H9 (cell line): ENCODE measurements at regions not wholly inside any gene's neighbourhood (a gene's known extent, or its start where the extent isn't known, plus 50 kb on each side); places are given as distances from the start of the nearest gene placed in this dataset.

Source experiments
- DNase-seq: peaks from one replicate; pipeline ENCODE4 v3.0.0-alpha.2; 2017
- H2AFZ ChIP-seq: one replicate; pipeline ENCODE4 v1.6.1; 2013; ENCODE audit warnings: mild to moderate bottlenecking, low read length, control low read depth, moderate library complexity
- H2AK5ac ChIP-seq: 2 replicates; pipeline ENCODE4 v1.6.1; 2013; ENCODE audit warnings: low read length, control low read depth, mixed read lengths; ENCODE audit not compliant: insufficient read length
- H2BK120ac ChIP-seq: one replicate; pipeline ENCODE4 v1.6.1; 2013; ENCODE audit warnings: low read depth, mild to moderate bottlenecking, low read length, control low read depth, inconsistent platforms; ENCODE audit not compliant: poor library complexity, severe bottlenecking
- H2BK12ac ChIP-seq: 2 replicates; pipeline ENCODE4 v1.6.1; 2013; ENCODE audit warnings: low read length, control low read depth, mixed read lengths, low read depth; ENCODE audit not compliant: insufficient read length
- H2BK15ac ChIP-seq: 2 replicates; pipeline ENCODE4 v1.6.1; 2013; ENCODE audit warnings: low read depth, low read length, control low read depth
- H2BK20ac ChIP-seq: one replicate; pipeline ENCODE4 v1.6.1; 2013; ENCODE audit warnings: low read depth, mild to moderate bottlenecking, low read length, control low read depth, inconsistent platforms; ENCODE audit not compliant: poor library complexity, severe bottlenecking
- H2BK5ac ChIP-seq: 2 replicates; pipeline ENCODE4 v1.6.1; 2013; ENCODE audit warnings: low read length, control low read depth, mixed read lengths; ENCODE audit not compliant: insufficient read length
- H3K14ac ChIP-seq: 2 replicates; pipeline ENCODE4 v1.6.1; 2013; ENCODE audit warnings: low read length, control low read depth; ENCODE audit not compliant: insufficient read depth
- H3K18ac ChIP-seq: 2 replicates; pipeline ENCODE4 v1.6.1; 2013; ENCODE audit warnings: low read depth, mild to moderate bottlenecking, mixed read lengths, low read length, control low read depth; ENCODE audit not compliant: insufficient read length
- H3K23ac ChIP-seq: 2 replicates; pipeline ENCODE4 v1.6.1; 2013; ENCODE audit warnings: low read length, control low read depth, mixed read lengths, low read depth; ENCODE audit not compliant: insufficient read length
- H3K23me2 ChIP-seq: 2 replicates; pipeline ENCODE4 v1.6.1; 2013; ENCODE audit warnings: low read depth, mild to moderate bottlenecking, mixed read lengths, low read length, control low read depth; ENCODE audit not compliant: insufficient read length, poor library complexity, severe bottlenecking
- H3K27ac ChIP-seq: 2 replicates; pipeline ENCODE4 v1.5.1; 2013; ENCODE audit warnings: low read length, control low read depth, mixed read lengths, low read depth; ENCODE audit not compliant: insufficient read length
- H3K27me3 ChIP-seq: 2 replicates; pipeline ENCODE4 v1.6.1; 2013; ENCODE audit warnings: low read length, control low read depth, inconsistent platforms; ENCODE audit not compliant: insufficient read depth
- H3K4ac ChIP-seq: 2 replicates; pipeline ENCODE4 v1.6.1; 2013; ENCODE audit warnings: low read depth, mild to moderate bottlenecking, control low read depth, inconsistent platforms, low read length, moderate library complexity
- H3K4me1 ChIP-seq: 2 replicates; pipeline ENCODE4 v1.6.1; 2013; ENCODE audit warnings: low read length, control low read depth, inconsistent platforms; ENCODE audit not compliant: insufficient read depth
- H3K4me2 ChIP-seq: 2 replicates; pipeline ENCODE4 v1.6.1; 2013; ENCODE audit warnings: low read length, control low read depth, mixed read lengths; ENCODE audit not compliant: insufficient read length, insufficient read depth
- H3K56ac ChIP-seq: 2 replicates; pipeline ENCODE4 v1.6.1; 2013; ENCODE audit warnings: low read depth, mild to moderate bottlenecking, mixed read lengths, low read length, control low read depth; ENCODE audit not compliant: insufficient read length
- H3K79me1 ChIP-seq: 2 replicates; pipeline ENCODE4 v1.6.1; 2013; ENCODE audit warnings: low read depth, mild to moderate bottlenecking, moderate library complexity, low read length, control low read depth, inconsistent platforms; ENCODE audit not compliant: insufficient read depth, poor library complexity, severe bottlenecking
- H3K79me2 ChIP-seq: 2 replicates; pipeline ENCODE4 v1.6.1; 2013; ENCODE audit warnings: low read length, control low read depth, inconsistent platforms; ENCODE audit not compliant: insufficient read depth
- H3K9ac ChIP-seq: 2 replicates; pipeline ENCODE4 v1.6.1; 2013; ENCODE audit warnings: low read length, control low read depth, mixed read lengths; ENCODE audit not compliant: insufficient read length; ENCODE audit errors: extremely low read depth
- H3K9me3 ChIP-seq: one replicate; pipeline ENCODE4 v1.6.1; 2013; ENCODE audit warnings: low read depth, low read length, inconsistent platforms; ENCODE audit not compliant: control insufficient read depth
- H3T11ph ChIP-seq: one replicate; pipeline ENCODE4 v1.6.1; 2013; ENCODE audit warnings: mild to moderate bottlenecking, low read length, control low read depth, inconsistent platforms
- H4K20me1 ChIP-seq: one replicate; pipeline ENCODE4 v1.6.1; 2013; ENCODE audit not compliant: control insufficient read depth, insufficient read length, insufficient read depth
- H4K5ac ChIP-seq: 2 replicates; pipeline ENCODE4 v1.6.1; 2013; ENCODE audit warnings: low read depth, mild to moderate bottlenecking, mixed read lengths, low read length, control low read depth; ENCODE audit not compliant: insufficient read length
- H4K8ac ChIP-seq: replicated peaks from 2 replicates; pipeline ENCODE4 v1.6.1; 2013; ENCODE audit warnings: low read length, control low read depth, mixed read lengths, low read depth; ENCODE audit not compliant: insufficient read length
- H4K91ac ChIP-seq: 2 replicates; pipeline ENCODE4 v1.6.1; 2013; ENCODE audit warnings: low read depth, mild to moderate bottlenecking, moderate library complexity, mixed read lengths, low read length, control low read depth; ENCODE audit not compliant: insufficient read length
- H3K27ac Mint-ChIP-seq, 3 experiments: 2 replicates in 2 of 3; 3 replicates in 1 of 3; pipeline ENCODE4 v1.8.0; 2020 to 2021; ENCODE audit warnings: mixed read lengths in 3 of 3, mild to moderate bottlenecking in 1 of 3, moderate library complexity in 1 of 3
- H3K27me3 Mint-ChIP-seq: 2 replicates; pipeline ENCODE4 v1.8.0; 2021; ENCODE audit warnings: low read depth, mild to moderate bottlenecking, moderate library complexity, mixed read lengths
- H3K36me3 Mint-ChIP-seq, 3 experiments: 2 replicates in 2 of 3; 3 replicates in 1 of 3; pipeline ENCODE4 v1.8.0; 2020 to 2021; ENCODE audit warnings: low read depth in 3 of 3, mixed read lengths in 3 of 3; ENCODE audit not compliant: insufficient read depth in 1 of 3
- H3K4me1 Mint-ChIP-seq, 2 experiments: 2 replicates each; pipeline ENCODE4 v1.8.0; 2020; ENCODE audit warnings: mixed read lengths in 2 of 2
- H3K4me3 Mint-ChIP-seq, 2 experiments: 2 replicates in 1 of 2; 3 replicates in 1 of 2; pipeline ENCODE4 v1.8.0; 2020 to 2021; ENCODE audit warnings: mild to moderate bottlenecking in 2 of 2, mixed read lengths in 2 of 2, moderate library complexity in 1 of 2
- H3K9me3 Mint-ChIP-seq, 2 experiments: 2 replicates in 1 of 2; 3 replicates in 1 of 2; pipeline ENCODE4 v1.8.0; 2020; ENCODE audit warnings: mild to moderate bottlenecking in 2 of 2, mixed read lengths in 2 of 2, moderate library complexity in 1 of 2
- CTCF ChIP-seq: fragments of 200-600 bp; sonication (generic); conservative IDR thresholded peaks from 3 replicates; pipeline ENCODE4 v1.8.0; 2021; ENCODE audit warnings: antibody characterized with exemption, mild to moderate bottlenecking
- WGBS: extraction: QIAGEN DNeasy Blood & Tissue Kit; methylation state at CpG from one replicate; pipeline ENCODE4 v1.1.7; 2013; ENCODE audit warnings: missing lambda C conversion rate, low lambda C conversion rate, mixed read lengths; ENCODE audit not compliant: insufficient read length; ENCODE audit errors: extremely low coverage; 5-methylcytosine and 5-hydroxymethylcytosine counted together

GRCh38 chr5:68730979-68731654 lies 362.7 kb upstream of the SLC30A5 start:
- Histone ChIP-seq H2BK120ac (no peak overlapping the region), H3K4ac (no peak overlapping the region), H3K9ac (no peak overlapping the region), H4K20me1 (no peaks in the 10 kb centered on the region), H3K27me3 (no peaks in the 10 kb centered on the region), H4K91ac (no peak overlapping the region), H4K5ac (no peak overlapping the region), H3K9me3 (no peaks in the 10 kb centered on the region), H2BK5ac (no peak overlapping the region), H2BK20ac (no peak overlapping the region), H3T11ph (no peak overlapping the region), H3K4me1 (0 out of 2 replicates have a peak, but pooled peaks cover 3% of the 10 kb centered on the region), H3K79me1 (no peaks in the 10 kb centered on the region), H2BK12ac (no peak overlapping the region), H2AK5ac (no peak overlapping the region), H3K18ac (no peak overlapping the region), H2BK15ac (no peak overlapping the region), H3K23me2 (no peaks in the 10 kb centered on the region), H3K14ac (no peak overlapping the region), H4K8ac (no peak overlapping the region), H3K56ac (no peak overlapping the region), H2AFZ (no peak overlapping the region), H3K23ac (no peak overlapping the region), H3K79me2 (no peaks in the 10 kb centered on the region), H3K27ac (no peak overlapping the region), H3K4me2 (no peak overlapping the region)
- H3K4me1 Mint-ChIP-seq, result peaks cover 2 to 8% of the 10 kb centered on the region in 2 experiments; a peak in 3 of 4 replicates
- no peaks in the 10 kb centered on the region for H3K27me3 Mint-ChIP-seq
- no peak overlapping the region for H3K27ac Mint-ChIP-seq
- DNase-seq, result no peak
- no peak for TF ChIP-seq CTCF
- H3K36me3 Mint-ChIP-seq, result no peaks in the 10 kb centered on the region
- H3K9me3 Mint-ChIP-seq, result no peaks in the 10 kb centered on the region
- H3K4me3 Mint-ChIP-seq, result no peak overlapping the region
- no CpG with 5 or more reads among the region's 3 CpGs for WGBS
